Nephron progenitor cell (in vitro differentiated cells): ENCODE measurements at regions not wholly inside any gene's neighbourhood (a gene's known extent, or its start where the extent isn't known, plus 50 kb on each side); places are given as distances from the start of the nearest gene placed in this dataset.

Experiments
- DNase-seq: peaks from one replicate; pipeline ENCODE4 v3.0.0; 2021
- H3K27ac Mint-ChIP-seq: 2 replicates; pipeline ENCODE4 v1.8.0; 2021; ENCODE audit warnings: mild to moderate bottlenecking, moderate library complexity, mixed read lengths
- H3K27me3 Mint-ChIP-seq: 2 replicates; pipeline ENCODE4 v1.8.0; 2021; ENCODE audit warnings: mild to moderate bottlenecking, low read depth, mixed read lengths; ENCODE audit not compliant: poor library complexity
- H3K36me3 Mint-ChIP-seq: 2 replicates; pipeline ENCODE4 v1.8.0; 2021; ENCODE audit warnings: low read depth, mixed read lengths
- H3K4me1 Mint-ChIP-seq: 2 replicates; pipeline ENCODE4 v1.8.0; 2021; ENCODE audit warnings: mixed read lengths
- H3K4me3 Mint-ChIP-seq: 2 replicates; pipeline ENCODE4 v1.8.0; 2021; ENCODE audit warnings: mild to moderate bottlenecking, moderate library complexity, mixed read lengths
- H3K9me3 Mint-ChIP-seq: 2 replicates; pipeline ENCODE4 v1.8.0; 2021; ENCODE audit warnings: mild to moderate bottlenecking, moderate library complexity, mixed read lengths
- CTCF ChIP-seq: fragments of 200-600 bp; sonication (generic); IDR thresholded peaks from 2 replicates; pipeline ENCODE4 v1.5.0; 2021; ENCODE audit warnings: antibody characterized with exemption

DNA sequence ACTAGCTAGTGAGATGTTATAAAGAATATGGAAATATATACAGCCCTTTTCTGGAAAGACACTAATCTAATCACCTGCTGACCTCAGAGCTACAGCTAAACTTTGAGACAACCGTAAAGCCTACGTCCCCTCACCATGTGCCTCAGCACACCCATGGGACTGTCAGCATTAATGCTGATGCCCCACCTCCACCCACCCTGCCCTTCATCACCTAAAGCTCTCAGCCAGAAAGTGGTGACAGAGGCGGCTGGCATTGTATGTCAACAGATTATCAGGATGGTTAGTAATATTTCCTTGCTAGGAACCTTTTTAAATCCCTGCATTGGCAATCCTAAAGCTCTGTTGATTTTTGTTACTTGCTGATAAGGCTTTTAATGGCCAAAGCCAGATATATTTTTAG, 1177.9 kb downstream of the DIAPH3 start:
- H3K4me1 Mint-ChIP-seq = peaks cover 4% of the 10 kb centered on the region
- H3K4me3 Mint-ChIP-seq = no peak overlapping the region
- no peak for TF ChIP-seq CTCF
- H3K9me3 Mint-ChIP-seq = peaks cover 30% of the 10 kb centered on the region
- H3K27ac Mint-ChIP-seq = no peak overlapping the region
- DNase-seq = no peak
- H3K27me3 Mint-ChIP-seq = no peaks in the 10 kb centered on the region
- H3K36me3 Mint-ChIP-seq = peaks cover 11% of the 10 kb centered on the region

DNA sequence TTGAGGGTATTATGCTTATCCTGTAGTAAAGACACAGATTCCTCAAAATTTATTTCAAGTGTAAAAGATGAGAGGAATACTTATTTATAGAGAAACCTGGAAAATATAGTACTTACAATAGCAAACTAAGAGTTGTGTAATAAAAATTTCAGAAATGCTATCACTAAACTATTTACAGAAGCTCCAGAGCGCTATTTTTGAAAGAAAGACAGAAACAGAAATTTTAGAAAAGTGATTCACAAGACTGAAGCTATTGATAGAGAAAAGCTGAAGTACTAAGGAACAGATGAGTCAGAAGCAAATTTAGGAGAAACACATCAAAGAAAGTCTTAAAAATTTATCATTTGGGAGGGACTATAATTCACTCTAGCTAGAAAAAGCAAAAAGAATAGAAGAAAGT, 1174.2 kb downstream of the DIAPH3 start:
- H3K27ac Mint-ChIP-seq = no peak overlapping the region
- TF ChIP-seq CTCF = no peak
- H3K36me3 Mint-ChIP-seq = no peaks in the 10 kb centered on the region
- H3K4me1 Mint-ChIP-seq = peaks cover 4% of the 10 kb centered on the region
- no peak overlapping the region for H3K4me3 Mint-ChIP-seq
- no peak for DNase-seq
- peaks cover 4% of the 10 kb centered on the region for H3K9me3 Mint-ChIP-seq
- H3K27me3 Mint-ChIP-seq = peaks cover 5% of the 10 kb centered on the region

DNA sequence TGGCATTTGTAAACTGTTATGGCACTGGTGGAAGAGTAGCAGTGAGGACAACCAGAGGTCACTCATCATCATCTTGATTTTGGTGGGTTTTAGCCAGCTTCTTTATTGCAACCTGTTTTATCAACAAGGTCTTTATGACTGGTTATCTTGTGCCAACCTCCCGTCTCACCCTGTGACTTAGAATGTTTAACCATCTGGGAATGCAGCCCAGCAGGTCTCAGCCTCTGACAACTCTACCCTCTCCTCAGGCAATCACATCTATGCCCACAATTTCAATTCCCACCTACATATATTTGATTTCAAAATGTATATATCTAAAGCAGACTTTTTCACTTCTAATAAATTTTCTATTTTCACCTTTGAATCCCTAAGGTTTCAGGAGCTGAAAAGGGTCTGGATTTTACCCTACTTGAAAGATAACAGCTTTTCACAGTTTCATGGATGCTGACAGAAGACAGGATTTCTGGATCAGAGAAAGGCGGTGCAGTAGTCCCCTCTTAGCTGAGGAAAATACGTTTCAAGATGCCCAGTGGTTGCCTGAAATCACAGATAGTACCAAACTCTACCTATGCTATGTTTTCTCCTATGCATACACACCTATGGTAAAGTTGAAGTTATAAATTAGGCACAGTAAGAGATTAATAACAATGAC, 1171.8 kb downstream of the DIAPH3 start:
- H3K27ac Mint-ChIP-seq = no peak overlapping the region
- TF ChIP-seq CTCF = no peak
- no peak for DNase-seq
- peaks cover 5% of the 10 kb centered on the region for H3K27me3 Mint-ChIP-seq
- H3K4me1 Mint-ChIP-seq = no peaks in the 10 kb centered on the region
- no peaks in the 10 kb centered on the region for H3K9me3 Mint-ChIP-seq
- no peak overlapping the region for H3K4me3 Mint-ChIP-seq
- H3K36me3 Mint-ChIP-seq = no peaks in the 10 kb centered on the region

DNA sequence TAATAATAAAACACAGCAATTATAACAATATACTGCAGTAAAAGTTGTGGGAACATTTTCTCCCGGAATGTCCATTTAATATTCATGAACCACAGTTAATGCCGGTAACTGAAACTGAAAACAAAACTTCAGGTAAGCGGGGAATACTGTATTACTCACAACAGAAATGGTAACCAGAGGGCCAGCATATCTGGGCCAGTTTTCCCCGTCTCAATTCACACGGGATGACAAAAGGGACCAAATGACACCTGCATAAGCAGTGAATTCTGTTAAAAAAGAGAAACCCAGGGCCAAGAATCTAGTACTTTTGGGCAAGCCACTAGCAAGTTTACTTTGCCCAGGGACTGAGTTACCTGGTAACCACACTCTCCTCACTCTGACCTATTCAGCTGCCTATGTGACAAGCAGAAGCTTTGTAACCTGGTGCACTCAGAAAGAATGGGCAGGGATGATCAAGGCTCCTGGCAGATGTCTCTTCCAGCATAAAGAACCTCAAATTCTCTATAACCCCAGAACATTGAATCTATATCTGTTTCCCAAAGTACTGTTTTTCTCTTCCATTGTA, 1171.2 kb downstream of the DIAPH3 start:
- H3K4me3 Mint-ChIP-seq = no peak overlapping the region
- no peaks in the 10 kb centered on the region for H3K36me3 Mint-ChIP-seq
- H3K27ac Mint-ChIP-seq = no peak overlapping the region
- no peak for DNase-seq
- H3K27me3 Mint-ChIP-seq = peaks cover 5% of the 10 kb centered on the region
- no peaks in the 10 kb centered on the region for H3K9me3 Mint-ChIP-seq
- no peak for TF ChIP-seq CTCF
- H3K4me1 Mint-ChIP-seq = no peaks in the 10 kb centered on the region

GRCh38 chr13:58994077-58994476, 1169.7 kb downstream of the DIAPH3 start:
- H3K36me3 Mint-ChIP-seq = no peaks in the 10 kb centered on the region
- no peak for DNase-seq
- TF ChIP-seq CTCF = no peak

GRCh38 chr13:58994777-58995176, 1169.0 kb downstream of the DIAPH3 start:
- Mint-ChIP-seq H3K27ac (no peak overlapping the region), H3K4me1 (no peaks in the 10 kb centered on the region), H3K4me3 (no peak overlapping the region), H3K36me3 (no peaks in the 10 kb centered on the region), H3K9me3 (peaks cover 3% of the 10 kb centered on the region), H3K27me3 (peaks cover 5% of the 10 kb centered on the region)
- DNase-seq = no peak
- TF ChIP-seq CTCF = no peak

More at GRCh38 chr13:58994077-58994476, 1169.7 kb downstream of the DIAPH3 start:
- peaks cover 5% of the 10 kb centered on the region for H3K27me3 Mint-ChIP-seq
- H3K4me1 Mint-ChIP-seq = no peaks in the 10 kb centered on the region
- no peak overlapping the region for H3K27ac Mint-ChIP-seq
- no peak overlapping the region for H3K4me3 Mint-ChIP-seq
- peaks cover 3% of the 10 kb centered on the region for H3K9me3 Mint-ChIP-seq
